ENCODE measurements at regions not wholly inside any gene's neighbourhood (a gene's known extent, or its start where the extent isn't known, plus 50 kb on each side); places are given as distances from the start of the nearest gene placed in this dataset.

DNA sequence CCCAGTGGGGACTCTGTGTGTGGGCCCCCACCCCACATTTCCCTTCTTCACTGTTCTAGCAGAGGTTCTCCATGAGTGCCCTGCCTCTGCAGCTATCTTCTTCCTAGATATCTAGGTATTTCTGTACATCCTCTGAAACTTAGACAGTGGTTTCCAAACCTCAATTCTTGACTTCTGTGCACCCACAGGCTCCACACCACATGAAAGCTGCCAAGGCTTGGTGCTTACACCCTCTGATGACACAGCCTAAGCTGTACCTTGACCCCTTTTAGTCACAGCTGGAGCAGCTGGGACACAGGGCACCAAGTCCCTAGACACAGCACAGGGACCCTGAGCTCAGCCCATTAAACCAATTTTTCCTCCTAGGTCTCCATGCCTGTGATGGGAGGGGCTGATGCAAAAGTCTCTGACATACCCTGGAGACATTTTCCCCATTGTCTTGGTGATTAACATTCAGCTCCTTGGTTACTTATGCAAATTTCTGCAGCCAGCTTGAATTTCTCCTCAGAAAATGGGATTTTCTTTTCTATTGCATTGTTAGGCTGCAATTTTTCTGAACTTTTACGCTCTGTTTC lies 304.5 kb downstream of the OTOL1 start:
- DNase-seq (no peak), ATAC-seq (no peak)

DNA sequence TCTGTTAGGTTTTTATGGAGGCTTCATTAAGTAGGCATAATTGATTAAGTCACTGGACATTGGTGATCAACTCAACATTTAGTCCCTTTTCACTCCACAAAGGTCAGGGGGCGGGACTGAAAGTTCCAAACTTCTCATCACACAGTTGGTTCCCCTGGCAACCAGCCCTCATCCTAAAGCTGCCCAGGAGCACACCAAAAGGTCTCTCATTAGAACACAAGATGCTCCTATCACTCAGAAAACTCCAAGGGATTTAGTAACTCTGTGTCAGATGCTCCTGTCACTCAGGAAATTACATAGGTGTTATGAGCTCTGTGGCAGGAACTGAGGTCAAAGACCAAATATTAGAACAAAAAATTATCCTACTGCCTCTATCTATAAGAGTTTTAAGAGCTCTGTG lies 321.5 kb downstream of the OTOL1 start:
- no peak for DNase-seq
- ATAC-seq: no peak

- ATAC-seq (no peak), DNase-seq (no peak)
Measured at GRCh38 chr3:161821591-161821990, 325.0 kb downstream of the OTOL1 start.

DNA sequence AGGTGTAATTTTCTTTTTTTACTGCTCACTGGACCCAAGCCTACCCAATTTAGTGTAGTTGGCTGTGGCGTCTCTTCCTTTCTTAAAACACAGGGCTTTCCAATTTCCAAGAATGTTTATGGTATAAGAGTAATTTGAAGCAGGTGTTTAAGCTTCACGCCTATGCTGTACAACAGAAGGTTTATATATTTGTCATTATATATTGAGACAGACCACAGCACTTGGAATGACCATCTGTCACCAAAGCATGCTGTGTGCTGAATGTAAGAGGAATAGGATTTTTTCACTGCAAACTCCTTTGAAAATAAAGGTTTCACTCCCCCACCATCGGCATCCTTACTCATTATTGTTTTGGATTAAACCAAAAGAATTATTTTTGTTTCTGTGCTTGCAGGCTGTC lies 325.7 kb downstream of the OTOL1 start:
- ATAC-seq (no peak), DNase-seq (no peak)

- ATAC-seq (no peak), DNase-seq (no peak)
Measured at GRCh38 chr3:161823910-161824309, 327.3 kb downstream of the OTOL1 start.

- ATAC-seq (no peak), DNase-seq (no peak)
Measured at GRCh38 chr3:161838021-161838420, 341.4 kb downstream of the OTOL1 start.

GRCh38 chr3:161848376-161848775 lies 351.8 kb downstream of the OTOL1 start:
- DNase-seq: no peak
- ATAC-seq: no peak

DNA sequence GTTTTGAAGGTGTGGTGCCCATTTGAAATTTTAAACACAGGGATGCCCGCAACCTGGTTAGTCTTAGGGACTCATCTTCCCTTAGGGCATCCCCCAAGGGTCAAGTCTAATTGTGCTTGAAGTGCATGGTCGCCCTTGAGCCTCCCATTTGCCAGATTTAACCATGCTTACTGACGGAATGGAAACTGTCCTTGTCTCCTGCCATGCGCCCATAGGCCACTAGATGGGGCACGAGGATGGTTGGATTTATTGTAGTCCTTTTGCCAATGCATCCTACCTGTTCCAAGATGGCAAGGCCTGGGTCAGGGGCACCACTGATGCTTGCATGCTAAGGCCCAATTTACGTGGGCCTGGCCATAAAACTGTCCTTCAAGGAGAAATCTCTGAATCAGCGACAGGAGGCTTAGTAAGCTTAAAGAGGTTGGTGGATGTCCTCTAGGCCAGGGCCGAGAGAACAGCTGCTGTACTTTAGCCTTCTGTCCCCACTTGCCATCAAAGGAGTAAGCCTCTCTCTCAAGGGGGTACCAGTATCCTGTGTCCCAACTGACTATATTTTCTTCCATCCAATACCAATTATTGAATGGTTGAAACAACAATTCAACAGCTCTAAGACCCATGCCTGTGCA lies 355.4 kb downstream of the OTOL1 start:
- DNase-seq: peak; percentile 45
- ATAC-seq: no peak

- DNase-seq (no peak), ATAC-seq (no peak)
Measured at GRCh38 chr3:161852744-161853143, 356.1 kb downstream of the OTOL1 start.

DNA sequence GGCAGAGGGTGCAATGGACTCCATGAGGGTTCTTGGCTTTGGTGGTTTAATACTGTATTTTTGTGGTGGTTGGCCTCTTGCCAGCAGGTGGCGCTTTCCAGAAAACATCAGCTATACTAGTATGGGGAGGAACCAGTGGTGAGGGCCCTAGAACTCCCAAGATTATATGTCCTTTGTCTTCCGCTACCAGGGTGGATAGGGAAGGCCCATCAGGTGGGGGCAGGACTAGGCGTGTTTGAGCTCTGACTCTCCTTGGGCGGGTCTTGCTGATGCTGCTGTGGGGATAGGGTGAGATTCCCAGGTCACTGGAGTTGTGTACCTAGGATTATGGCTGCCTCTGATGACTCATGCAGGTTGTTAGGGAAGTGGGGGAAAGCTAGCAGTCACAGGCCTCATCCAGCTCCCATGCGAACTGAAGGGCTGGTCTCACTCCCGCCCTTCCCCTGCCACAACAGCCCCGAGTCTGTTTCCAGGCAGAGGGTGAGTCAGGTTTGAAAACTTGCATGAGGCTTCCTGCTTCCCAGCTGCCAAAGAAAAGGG lies 357.7 kb downstream of the OTOL1 start:
- ATAC-seq: no peak

DNA sequence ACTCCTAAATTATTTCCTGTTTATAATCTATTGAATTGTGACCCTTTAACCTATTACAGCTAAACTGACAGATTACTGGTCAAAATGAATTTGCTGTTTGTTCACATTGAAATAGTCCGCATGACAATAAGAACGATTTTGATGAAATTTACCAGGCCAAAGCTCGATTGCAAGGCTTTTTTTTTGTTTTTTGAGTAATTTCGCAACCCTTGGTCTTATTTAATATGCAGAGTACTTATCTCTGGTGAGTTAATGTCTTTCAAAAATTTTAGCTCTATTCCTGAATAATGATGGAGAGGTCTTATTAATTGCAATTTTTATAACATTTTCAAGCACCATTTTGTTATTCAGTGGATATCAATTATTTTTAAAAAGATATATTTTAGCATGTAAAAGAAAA lies 362.4 kb downstream of the OTOL1 start:
- no peak for DNase-seq
- no peak for ATAC-seq

More for the DNA sequence above, 357.7 kb downstream of the OTOL1 start:
- peak; percentile 23 for DNase-seq

DNA sequence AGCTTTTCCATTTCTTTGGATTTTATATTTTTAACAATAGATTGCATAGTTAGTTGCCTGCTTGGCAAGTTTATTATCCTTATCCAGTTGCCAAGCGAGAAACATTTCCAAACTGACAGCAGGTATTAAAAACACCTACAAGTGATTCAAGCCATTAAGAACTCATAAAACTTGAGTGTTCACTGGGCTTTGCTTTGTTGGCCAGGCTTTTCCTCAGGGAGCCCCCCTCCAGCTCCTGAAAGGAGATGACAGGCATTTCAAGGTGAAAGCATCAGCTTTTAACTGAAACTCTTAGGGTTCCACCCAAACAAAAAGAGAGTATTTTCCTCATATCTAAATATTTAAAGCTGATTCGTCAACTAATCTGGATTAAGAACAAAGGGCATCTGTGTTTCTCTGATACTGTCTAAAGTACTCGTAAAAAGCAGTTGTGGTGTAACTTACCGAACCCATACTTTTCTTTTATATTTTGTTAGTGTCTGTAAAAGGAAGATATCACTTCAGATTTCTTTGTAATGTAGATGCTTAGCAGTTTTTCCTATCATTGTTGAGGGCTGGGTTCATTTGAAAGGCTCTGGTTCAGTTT lies 363.4 kb downstream of the OTOL1 start:
- no peak for DNase-seq
- ATAC-seq: no peak

DNA sequence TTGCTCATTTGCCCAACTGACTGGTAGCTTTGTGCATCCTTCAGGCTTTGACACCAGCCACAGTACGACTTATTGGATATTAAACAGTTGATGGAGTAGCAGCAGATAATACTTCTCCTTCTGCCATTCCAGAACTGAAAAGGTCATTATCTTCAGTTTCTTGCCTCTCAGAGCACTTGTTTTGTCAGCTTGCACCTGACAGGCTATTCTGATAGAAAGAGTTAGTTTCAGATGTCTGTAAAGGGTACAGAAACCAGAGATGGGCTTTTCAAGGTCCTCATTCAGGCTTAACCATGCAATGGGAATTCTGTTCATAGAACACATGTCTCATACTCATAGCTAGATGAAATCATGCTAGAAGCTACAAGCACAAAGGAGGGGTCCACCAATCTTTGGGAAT lies 367.2 kb downstream of the OTOL1 start:
- no peak for ATAC-seq
- no peak for DNase-seq

- no peak for ATAC-seq
- no peak for DNase-seq
Measured at GRCh38 chr3:161866176-161866575, 369.6 kb downstream of the OTOL1 start.

GRCh38 chr3:161875483-161875882 lies 378.9 kb downstream of the OTOL1 start:
- no peak for ATAC-seq
- DNase-seq: no peak

- ATAC-seq: no peak
- no peak for DNase-seq
Measured at GRCh38 chr3:161879470-161879869, 382.9 kb downstream of the OTOL1 start.

DNA sequence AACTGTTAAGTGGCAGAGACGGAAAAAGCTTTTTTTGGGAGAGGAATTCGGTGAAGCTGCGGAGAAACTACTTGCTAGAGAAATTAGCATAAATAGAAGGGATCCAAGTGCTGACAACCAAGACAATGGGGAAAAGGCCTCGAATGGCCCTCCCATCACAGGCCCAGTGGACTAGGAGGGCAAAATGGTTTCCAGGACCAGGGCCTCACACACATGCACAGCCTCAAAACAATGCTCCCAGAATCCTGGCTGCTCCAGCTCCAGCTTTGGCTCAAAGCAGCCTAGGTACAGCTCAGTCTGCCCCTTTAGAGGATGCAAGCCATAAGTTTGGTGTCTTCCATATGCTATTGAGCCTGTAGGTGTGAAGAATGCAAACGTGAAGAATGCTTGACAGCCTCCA lies 388.2 kb downstream of the OTOL1 start:
- DNase-seq: no peak
- no peak for ATAC-seq

DNA sequence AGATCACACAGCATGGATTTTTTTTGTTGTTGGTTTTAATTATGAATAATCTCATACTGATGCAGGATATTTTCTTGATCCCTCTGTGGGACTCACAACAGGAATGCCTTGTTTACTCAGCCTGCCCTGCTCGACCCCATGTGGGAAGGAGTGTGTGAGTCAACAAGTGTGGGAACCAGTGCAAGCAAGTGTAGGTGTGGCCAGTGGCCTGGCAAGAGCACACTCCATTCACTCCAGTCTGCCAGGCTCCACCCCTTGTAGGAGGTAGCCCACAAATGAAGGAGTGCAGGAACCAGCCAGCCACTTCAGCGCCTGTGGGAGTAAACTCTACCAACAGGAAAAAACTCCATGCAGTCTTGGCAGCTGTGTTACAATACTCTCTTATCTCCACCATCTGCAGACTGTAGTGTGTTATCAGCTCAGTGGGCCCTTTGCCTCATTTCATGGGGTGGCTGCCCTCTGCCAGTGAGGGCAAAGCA lies 393.6 kb downstream of the OTOL1 start:
- DNase-seq (no peak), ATAC-seq (no peak)

DNA sequence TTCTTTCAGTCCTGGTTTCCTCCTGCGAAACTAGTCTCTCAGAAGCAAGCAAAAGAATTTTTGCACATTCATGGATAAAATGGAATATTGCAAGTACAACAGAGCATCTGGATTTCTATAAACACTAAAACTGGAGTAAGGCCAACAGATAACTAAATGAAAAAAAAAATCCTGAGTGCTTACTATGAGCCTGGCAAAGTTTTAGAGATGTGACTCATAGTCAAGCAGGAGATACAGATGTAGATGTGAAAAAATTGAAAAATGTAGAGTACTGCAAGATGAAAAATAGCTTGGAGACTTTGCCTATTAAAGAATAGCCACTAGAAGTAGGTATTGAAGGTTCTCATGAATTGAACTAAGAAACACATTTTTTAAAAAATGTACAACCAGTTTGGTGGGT lies 397.4 kb downstream of the OTOL1 start:
- no peak for ATAC-seq
- DNase-seq: no peak

- DNase-seq (no peak), ATAC-seq (no peak)
Measured at GRCh38 chr3:161894657-161895056, 398.0 kb downstream of the OTOL1 start.

GRCh38 chr3:161905520-161906132 lies 409.0 kb downstream of the OTOL1 start:
- DNase-seq (no peak), ATAC-seq (no peak)

DNA sequence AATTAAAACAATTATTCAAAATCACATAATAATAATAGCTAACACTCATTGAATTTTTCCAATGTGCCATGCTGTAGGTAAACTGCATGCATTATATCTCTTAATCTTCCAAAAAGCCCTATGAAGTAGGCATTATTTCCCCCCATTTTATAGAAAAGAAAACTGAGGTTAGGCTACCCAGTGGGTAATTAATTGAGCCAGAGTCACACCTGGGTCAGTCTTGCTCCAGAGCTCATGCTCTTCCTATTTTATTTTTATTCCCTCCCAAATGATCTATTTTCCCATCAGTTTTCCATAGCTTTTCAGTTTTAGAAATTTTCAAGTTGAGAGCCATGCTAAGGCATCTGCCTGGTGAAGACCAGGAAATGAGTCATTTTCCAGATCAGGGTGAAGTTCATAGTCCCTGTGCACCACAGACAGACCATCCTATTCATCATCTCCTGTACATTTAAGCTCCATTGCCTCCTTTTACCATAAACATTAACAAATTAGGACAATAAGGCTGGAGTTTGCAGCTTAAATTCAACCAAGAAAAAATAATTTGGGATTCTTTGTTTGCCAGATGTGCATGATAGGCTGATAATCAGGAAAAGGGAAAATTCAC lies 417.3 kb downstream of the OTOL1 start:
- ATAC-seq: no peak
- no peak for DNase-seq

Measured in stimulated activated naive CD8-positive, alpha-beta T cell treated with anti-CD3 and anti-CD28 coated beads, Interleukin-15, Interleukin-2, amounts not matched to agents 100 U/mL and 50 U/mL, for 24 hours (primary cell).